ENCODE measurements at regions not wholly inside any gene's neighbourhood (a gene's known extent, or its start where the extent isn't known, plus 50 kb on each side); places are given as distances from the start of the nearest gene placed in this dataset.

GRCh38 chr6:44771647-44772415 is 384.3 kb downstream of the CDC5L start:
- DNase-seq (ENCODE audit: unreplicated experiment): no peak
- no peaks in the 10 kb centered on the region for H3K36me3 Mint-ChIP-seq (ENCODE audit: insufficient read depth, unreplicated experiment)
- intact Hi-C loops (cut with micrococcal nuclease): no loop called here
- no TSS peak for BruUV-seq (replicated peaks)
- H3K27me3 Mint-ChIP-seq (ENCODE audit: insufficient read depth, unreplicated experiment): no peaks in the 10 kb centered on the region
- ChIA-PET CTCF (interaction anchor here (0.5 to 0.8 kb wide), 5 partner anchors 11 to 434 kb away, joined by 3 read pairs; no protein-coding TSS in a partner anchor), POLR2A (no interaction called here)
- H3K9me3 Mint-ChIP-seq (ENCODE audit: unreplicated experiment): no peaks in the 10 kb centered on the region
- H3K27ac Mint-ChIP-seq (ENCODE audit: low read depth, unreplicated experiment): no peak overlapping the region
- TF ChIP-seq, protein P1, sequence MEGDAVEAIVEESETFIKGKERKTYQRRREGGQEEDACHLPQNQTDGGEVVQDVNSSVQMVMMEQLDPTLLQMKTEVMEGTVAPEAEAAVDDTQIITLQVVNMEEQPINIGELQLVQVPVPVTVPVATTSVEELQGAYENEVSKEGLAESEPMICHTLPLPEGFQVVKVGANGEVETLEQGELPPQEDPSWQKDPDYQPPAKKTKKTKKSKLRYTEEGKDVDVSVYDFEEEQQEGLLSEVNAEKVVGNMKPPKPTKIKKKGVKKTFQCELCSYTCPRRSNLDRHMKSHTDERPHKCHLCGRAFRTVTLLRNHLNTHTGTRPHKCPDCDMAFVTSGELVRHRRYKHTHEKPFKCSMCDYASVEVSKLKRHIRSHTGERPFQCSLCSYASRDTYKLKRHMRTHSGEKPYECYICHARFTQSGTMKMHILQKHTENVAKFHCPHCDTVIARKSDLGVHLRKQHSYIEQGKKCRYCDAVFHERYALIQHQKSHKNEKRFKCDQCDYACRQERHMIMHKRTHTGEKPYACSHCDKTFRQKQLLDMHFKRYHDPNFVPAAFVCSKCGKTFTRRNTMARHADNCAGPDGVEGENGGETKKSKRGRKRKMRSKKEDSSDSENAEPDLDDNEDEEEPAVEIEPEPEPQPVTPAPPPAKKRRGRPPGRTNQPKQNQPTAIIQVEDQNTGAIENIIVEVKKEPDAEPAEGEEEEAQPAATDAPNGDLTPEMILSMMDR (IDR thresholded peaks at IDR 0.05; ENCODE audit: unreplicated experiment): no peak
- no peak overlapping the region for H3K4me3 Mint-ChIP-seq (ENCODE audit: unreplicated experiment)
- H3K4me1 Mint-ChIP-seq (ENCODE audit: insufficient read depth, unreplicated experiment): no peaks in the 10 kb centered on the region

DNA sequence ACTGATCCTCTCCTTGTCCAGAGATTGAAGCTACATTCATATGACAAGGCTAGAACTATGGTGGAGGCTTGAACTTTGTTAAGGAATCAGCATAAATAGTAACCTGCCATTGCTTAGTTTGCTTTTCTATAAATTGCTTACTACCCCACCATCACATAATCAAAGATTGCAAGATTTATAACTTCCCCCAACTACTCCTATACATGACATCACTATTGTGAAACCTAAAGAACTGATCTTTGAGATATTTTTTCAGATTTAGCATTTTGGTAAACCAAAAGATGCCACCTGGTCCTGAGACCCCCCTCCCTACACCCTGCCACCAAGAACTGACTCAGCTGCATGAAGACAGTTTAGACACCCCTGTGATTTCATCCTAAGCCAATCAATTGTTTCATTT is 385.3 kb downstream of the CDC5L start:
- H3K4me1 Mint-ChIP-seq (ENCODE audit: insufficient read depth, unreplicated experiment): no peaks in the 10 kb centered on the region
- H3K27me3 Mint-ChIP-seq (ENCODE audit: insufficient read depth, unreplicated experiment): no peaks in the 10 kb centered on the region
- TF ChIP-seq, protein P1 (IDR thresholded peaks at IDR 0.05; ENCODE audit: unreplicated experiment): no peak
- no peak overlapping the region for H3K27ac Mint-ChIP-seq (ENCODE audit: low read depth, unreplicated experiment)
- no TSS peak for BruUV-seq (replicated peaks)
- H3K36me3 Mint-ChIP-seq (ENCODE audit: insufficient read depth, unreplicated experiment): no peaks in the 10 kb centered on the region
- ChIA-PET POLR2A (no interaction called here), CTCF (interaction anchor here (0.5 to 0.8 kb wide), 2 partner anchors 10 to 117 kb away, joined by 3 read pairs; no protein-coding TSS in a partner anchor)
- intact Hi-C loops (cut with micrococcal nuclease): no loop called here
- no peak overlapping the region for H3K4me3 Mint-ChIP-seq (ENCODE audit: unreplicated experiment)
- no peak for DNase-seq (ENCODE audit: unreplicated experiment)
- H3K9me3 Mint-ChIP-seq (ENCODE audit: unreplicated experiment): no peaks in the 10 kb centered on the region

DNA sequence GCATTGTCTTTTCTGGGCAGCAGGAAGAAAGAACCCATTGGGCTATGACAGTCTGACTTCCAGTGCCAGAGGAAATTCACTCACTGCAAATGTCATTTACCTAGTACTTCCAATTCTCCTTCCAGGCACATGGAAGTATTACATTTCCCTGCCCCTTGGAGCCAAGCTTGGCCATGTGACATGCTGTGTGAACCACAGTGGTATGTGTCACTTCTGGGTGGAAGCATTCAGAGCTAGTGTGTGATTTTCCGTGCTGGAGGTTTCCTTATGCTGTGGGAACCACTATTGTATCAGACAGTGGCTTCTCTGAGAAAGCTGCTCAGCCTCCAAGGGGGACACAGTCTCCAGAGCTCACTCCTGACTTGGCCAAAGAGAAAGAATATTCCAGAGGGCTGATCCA is 387.6 kb downstream of the CDC5L start:
- TF ChIP-seq, protein P1 (IDR thresholded peaks at IDR 0.05; ENCODE audit: unreplicated experiment): no peak
- intact Hi-C loops (cut with micrococcal nuclease): no loop called here
- H3K27me3 Mint-ChIP-seq (ENCODE audit: insufficient read depth, unreplicated experiment): no peaks in the 10 kb centered on the region
- H3K36me3 Mint-ChIP-seq (ENCODE audit: insufficient read depth, unreplicated experiment): no peaks in the 10 kb centered on the region
- no peak overlapping the region for H3K4me3 Mint-ChIP-seq (ENCODE audit: unreplicated experiment)
- no peaks in the 10 kb centered on the region for H3K4me1 Mint-ChIP-seq (ENCODE audit: insufficient read depth, unreplicated experiment)
- H3K9me3 Mint-ChIP-seq (ENCODE audit: unreplicated experiment): no peaks in the 10 kb centered on the region
- BruUV-seq (replicated peaks): no TSS peak
- H3K27ac Mint-ChIP-seq (ENCODE audit: low read depth, unreplicated experiment): no peak overlapping the region
- DNase-seq (ENCODE audit: unreplicated experiment): no peak
- ChIA-PET POLR2A (no interaction called here), CTCF (interaction anchor here (0.6 kb wide), 1 partner anchor 340 kb away, joined by 3 read pairs; no protein-coding TSS in a partner anchor)

GRCh38 chr6:44776344-44776743 is 388.8 kb downstream of the CDC5L start:
- no peaks in the 10 kb centered on the region for H3K4me1 Mint-ChIP-seq (ENCODE audit: insufficient read depth, unreplicated experiment)
- CTCF ChIA-PET: interaction anchor here (1.1 kb wide), 1 partner anchor 300 kb away, joined by 3 read pairs; no protein-coding TSS in a partner anchor
- BruUV-seq (replicated peaks): no TSS peak
- H3K27me3 Mint-ChIP-seq (ENCODE audit: insufficient read depth, unreplicated experiment): no peaks in the 10 kb centered on the region
- no peaks in the 10 kb centered on the region for H3K9me3 Mint-ChIP-seq (ENCODE audit: unreplicated experiment)
- intact Hi-C loops (cut with micrococcal nuclease): no loop called here
- no peak overlapping the region for H3K4me3 Mint-ChIP-seq (ENCODE audit: unreplicated experiment)
- no peak for DNase-seq (ENCODE audit: unreplicated experiment)
- no peak overlapping the region for H3K27ac Mint-ChIP-seq (ENCODE audit: low read depth, unreplicated experiment)
- TF ChIP-seq, protein P1 (IDR thresholded peaks at IDR 0.05; ENCODE audit: unreplicated experiment): no peak
- POLR2A ChIA-PET: interaction anchor here (0.7 kb wide), 1 partner anchor 49 kb away, joined by 3 read pairs; no protein-coding TSS in a partner anchor
- H3K36me3 Mint-ChIP-seq (ENCODE audit: insufficient read depth, unreplicated experiment): no peaks in the 10 kb centered on the region

Data from MCF 10A (cell line).